H9 (cell line): ENCODE measurements at regions not wholly inside any gene's neighbourhood (a gene's known extent, or its start where the extent isn't known, plus 50 kb on each side); places are given as distances from the start of the nearest gene placed in this dataset.

Experiments
- DNase-seq: peaks from one replicate; pipeline ENCODE4 v3.0.0-alpha.2; 2017
- H2AFZ ChIP-seq: one replicate; pipeline ENCODE4 v1.6.1; 2013; ENCODE audit warnings: mild to moderate bottlenecking, low read length, control low read depth, moderate library complexity
- H2AK5ac ChIP-seq: 2 replicates; pipeline ENCODE4 v1.6.1; 2013; ENCODE audit warnings: low read length, control low read depth, mixed read lengths; ENCODE audit not compliant: insufficient read length
- H2BK120ac ChIP-seq: one replicate; pipeline ENCODE4 v1.6.1; 2013; ENCODE audit warnings: low read depth, mild to moderate bottlenecking, low read length, control low read depth, inconsistent platforms; ENCODE audit not compliant: poor library complexity, severe bottlenecking
- H2BK12ac ChIP-seq: 2 replicates; pipeline ENCODE4 v1.6.1; 2013; ENCODE audit warnings: low read length, control low read depth, mixed read lengths, low read depth; ENCODE audit not compliant: insufficient read length
- H2BK15ac ChIP-seq: 2 replicates; pipeline ENCODE4 v1.6.1; 2013; ENCODE audit warnings: low read depth, low read length, control low read depth
- H2BK20ac ChIP-seq: one replicate; pipeline ENCODE4 v1.6.1; 2013; ENCODE audit warnings: low read depth, mild to moderate bottlenecking, low read length, control low read depth, inconsistent platforms; ENCODE audit not compliant: poor library complexity, severe bottlenecking
- H2BK5ac ChIP-seq: 2 replicates; pipeline ENCODE4 v1.6.1; 2013; ENCODE audit warnings: low read length, control low read depth, mixed read lengths; ENCODE audit not compliant: insufficient read length
- H3K14ac ChIP-seq: 2 replicates; pipeline ENCODE4 v1.6.1; 2013; ENCODE audit warnings: low read length, control low read depth; ENCODE audit not compliant: insufficient read depth
- H3K18ac ChIP-seq: 2 replicates; pipeline ENCODE4 v1.6.1; 2013; ENCODE audit warnings: low read depth, mild to moderate bottlenecking, mixed read lengths, low read length, control low read depth; ENCODE audit not compliant: insufficient read length
- H3K23ac ChIP-seq: 2 replicates; pipeline ENCODE4 v1.6.1; 2013; ENCODE audit warnings: low read length, control low read depth, mixed read lengths, low read depth; ENCODE audit not compliant: insufficient read length
- H3K23me2 ChIP-seq: 2 replicates; pipeline ENCODE4 v1.6.1; 2013; ENCODE audit warnings: low read depth, mild to moderate bottlenecking, mixed read lengths, low read length, control low read depth; ENCODE audit not compliant: insufficient read length, poor library complexity, severe bottlenecking
- H3K27ac ChIP-seq: 2 replicates; pipeline ENCODE4 v1.5.1; 2013; ENCODE audit warnings: low read length, control low read depth, mixed read lengths, low read depth; ENCODE audit not compliant: insufficient read length
- H3K27me3 ChIP-seq: 2 replicates; pipeline ENCODE4 v1.6.1; 2013; ENCODE audit warnings: low read length, control low read depth, inconsistent platforms; ENCODE audit not compliant: insufficient read depth
- H3K4ac ChIP-seq: 2 replicates; pipeline ENCODE4 v1.6.1; 2013; ENCODE audit warnings: low read depth, mild to moderate bottlenecking, control low read depth, inconsistent platforms, low read length, moderate library complexity
- H3K4me1 ChIP-seq: 2 replicates; pipeline ENCODE4 v1.6.1; 2013; ENCODE audit warnings: low read length, control low read depth, inconsistent platforms; ENCODE audit not compliant: insufficient read depth
- H3K4me2 ChIP-seq: 2 replicates; pipeline ENCODE4 v1.6.1; 2013; ENCODE audit warnings: low read length, control low read depth, mixed read lengths; ENCODE audit not compliant: insufficient read length, insufficient read depth
- H3K56ac ChIP-seq: 2 replicates; pipeline ENCODE4 v1.6.1; 2013; ENCODE audit warnings: low read depth, mild to moderate bottlenecking, mixed read lengths, low read length, control low read depth; ENCODE audit not compliant: insufficient read length
- H3K79me1 ChIP-seq: 2 replicates; pipeline ENCODE4 v1.6.1; 2013; ENCODE audit warnings: low read depth, mild to moderate bottlenecking, moderate library complexity, low read length, control low read depth, inconsistent platforms; ENCODE audit not compliant: insufficient read depth, poor library complexity, severe bottlenecking
- H3K79me2 ChIP-seq: 2 replicates; pipeline ENCODE4 v1.6.1; 2013; ENCODE audit warnings: low read length, control low read depth, inconsistent platforms; ENCODE audit not compliant: insufficient read depth
- H3K9ac ChIP-seq: 2 replicates; pipeline ENCODE4 v1.6.1; 2013; ENCODE audit warnings: low read length, control low read depth, mixed read lengths; ENCODE audit not compliant: insufficient read length; ENCODE audit errors: extremely low read depth
- H3K9me3 ChIP-seq: one replicate; pipeline ENCODE4 v1.6.1; 2013; ENCODE audit warnings: low read depth, low read length, inconsistent platforms; ENCODE audit not compliant: control insufficient read depth
- H3T11ph ChIP-seq: one replicate; pipeline ENCODE4 v1.6.1; 2013; ENCODE audit warnings: mild to moderate bottlenecking, low read length, control low read depth, inconsistent platforms
- H4K20me1 ChIP-seq: one replicate; pipeline ENCODE4 v1.6.1; 2013; ENCODE audit not compliant: control insufficient read depth, insufficient read length, insufficient read depth
- H4K5ac ChIP-seq: 2 replicates; pipeline ENCODE4 v1.6.1; 2013; ENCODE audit warnings: low read depth, mild to moderate bottlenecking, mixed read lengths, low read length, control low read depth; ENCODE audit not compliant: insufficient read length
- H4K8ac ChIP-seq: replicated peaks from 2 replicates; pipeline ENCODE4 v1.6.1; 2013; ENCODE audit warnings: low read length, control low read depth, mixed read lengths, low read depth; ENCODE audit not compliant: insufficient read length
- H4K91ac ChIP-seq: 2 replicates; pipeline ENCODE4 v1.6.1; 2013; ENCODE audit warnings: low read depth, mild to moderate bottlenecking, moderate library complexity, mixed read lengths, low read length, control low read depth; ENCODE audit not compliant: insufficient read length
- H3K27ac Mint-ChIP-seq, 3 experiments: 2 replicates in 2 of 3; 3 replicates in 1 of 3; pipeline ENCODE4 v1.8.0; 2020 to 2021; ENCODE audit warnings: mixed read lengths in 3 of 3, mild to moderate bottlenecking in 1 of 3, moderate library complexity in 1 of 3
- H3K27me3 Mint-ChIP-seq: 2 replicates; pipeline ENCODE4 v1.8.0; 2021; ENCODE audit warnings: low read depth, mild to moderate bottlenecking, moderate library complexity, mixed read lengths
- H3K36me3 Mint-ChIP-seq, 3 experiments: 2 replicates in 2 of 3; 3 replicates in 1 of 3; pipeline ENCODE4 v1.8.0; 2020 to 2021; ENCODE audit warnings: low read depth in 3 of 3, mixed read lengths in 3 of 3; ENCODE audit not compliant: insufficient read depth in 1 of 3
- H3K4me1 Mint-ChIP-seq, 2 experiments: 2 replicates each; pipeline ENCODE4 v1.8.0; 2020; ENCODE audit warnings: mixed read lengths in 2 of 2
- H3K4me3 Mint-ChIP-seq, 2 experiments: 2 replicates in 1 of 2; 3 replicates in 1 of 2; pipeline ENCODE4 v1.8.0; 2020 to 2021; ENCODE audit warnings: mild to moderate bottlenecking in 2 of 2, mixed read lengths in 2 of 2, moderate library complexity in 1 of 2
- H3K9me3 Mint-ChIP-seq, 2 experiments: 2 replicates in 1 of 2; 3 replicates in 1 of 2; pipeline ENCODE4 v1.8.0; 2020; ENCODE audit warnings: mild to moderate bottlenecking in 2 of 2, mixed read lengths in 2 of 2, moderate library complexity in 1 of 2
- WGBS: extraction: QIAGEN DNeasy Blood & Tissue Kit; methylation state at CpG from one replicate; pipeline ENCODE4 v1.1.7; 2013; ENCODE audit warnings: missing lambda C conversion rate, low lambda C conversion rate, mixed read lengths; ENCODE audit not compliant: insufficient read length; ENCODE audit errors: extremely low coverage; 5-methylcytosine and 5-hydroxymethylcytosine counted together
- TF ChIP-seq, protein P1 (sequence below): fragments of 200-600 bp; sonication (generic); conservative IDR thresholded peaks from 3 replicates; pipeline ENCODE4 v1.8.0; 2021; ENCODE audit warnings: antibody characterized with exemption, mild to moderate bottlenecking

DNA sequence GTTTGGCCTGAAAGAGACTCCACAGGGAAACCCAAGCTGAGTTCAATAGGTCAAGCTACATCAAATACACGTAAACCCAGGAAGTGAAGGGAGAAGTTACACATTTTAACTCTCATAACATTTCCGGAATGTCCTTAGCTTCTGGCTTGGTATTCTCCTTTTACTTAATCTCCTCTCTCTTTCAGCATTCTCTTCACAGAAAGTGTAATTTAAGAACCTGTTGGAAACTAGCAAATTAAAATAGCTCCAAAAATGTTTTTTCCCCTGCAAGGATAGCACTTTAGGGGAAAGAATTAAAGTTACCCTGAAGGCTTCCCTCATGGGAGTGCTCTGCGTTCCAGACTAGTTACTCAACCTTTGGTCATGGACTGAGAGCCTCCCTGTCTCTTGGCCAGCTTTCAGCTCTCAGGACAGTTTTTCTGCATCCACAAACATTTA, 292.7 kb upstream of the TARS1 start:
- H2BK12ac ChIP-seq, result no peak overlapping the region
- H3K18ac ChIP-seq, result no peak overlapping the region
- no peak overlapping the region for H4K5ac ChIP-seq
- no peaks in the 10 kb centered on the region; a peak in 1 of 5 replicates for H3K9me3 Mint-ChIP-seq
- H2BK120ac ChIP-seq, result no peak overlapping the region
- no peaks in the 10 kb centered on the region for H3K27me3 ChIP-seq
- H4K8ac ChIP-seq, result no peak overlapping the region
- H3K4me2 ChIP-seq, result no peak overlapping the region
- H3K79me2 ChIP-seq, result no peaks in the 10 kb centered on the region
- no peak overlapping the region for H3T11ph ChIP-seq
- no peaks in the 10 kb centered on the region for H3K9me3 ChIP-seq
- no peak overlapping the region for H3K27ac ChIP-seq
- WGBS, result no CpG with 5 or more reads among the region's 3 CpGs
- no peak overlapping the region for H3K4ac ChIP-seq
- H2BK20ac ChIP-seq, result no peak overlapping the region
- no peak overlapping the region for H3K9ac ChIP-seq
- H2AK5ac ChIP-seq, result no peak overlapping the region
- no peak overlapping the region for H4K91ac ChIP-seq
- H3K23ac ChIP-seq, result no peak overlapping the region
- no peak overlapping the region for H3K4me3 Mint-ChIP-seq
- no peak overlapping the region for H3K27ac Mint-ChIP-seq
- H3K79me1 ChIP-seq, result no peaks in the 10 kb centered on the region
- no peak overlapping the region for H2AFZ ChIP-seq
- H3K4me1 Mint-ChIP-seq, result no peaks in the 10 kb centered on the region
- no peaks in the 10 kb centered on the region for H3K4me1 ChIP-seq
- H3K56ac ChIP-seq, result no peak overlapping the region
- peak overlapping the region; percentile 57; the same call in 1 of the 2 replicates for H3K14ac ChIP-seq
- H2BK15ac ChIP-seq, result no peak overlapping the region
- no peaks in the 10 kb centered on the region for H4K20me1 ChIP-seq
- TF ChIP-seq, protein P1, sequence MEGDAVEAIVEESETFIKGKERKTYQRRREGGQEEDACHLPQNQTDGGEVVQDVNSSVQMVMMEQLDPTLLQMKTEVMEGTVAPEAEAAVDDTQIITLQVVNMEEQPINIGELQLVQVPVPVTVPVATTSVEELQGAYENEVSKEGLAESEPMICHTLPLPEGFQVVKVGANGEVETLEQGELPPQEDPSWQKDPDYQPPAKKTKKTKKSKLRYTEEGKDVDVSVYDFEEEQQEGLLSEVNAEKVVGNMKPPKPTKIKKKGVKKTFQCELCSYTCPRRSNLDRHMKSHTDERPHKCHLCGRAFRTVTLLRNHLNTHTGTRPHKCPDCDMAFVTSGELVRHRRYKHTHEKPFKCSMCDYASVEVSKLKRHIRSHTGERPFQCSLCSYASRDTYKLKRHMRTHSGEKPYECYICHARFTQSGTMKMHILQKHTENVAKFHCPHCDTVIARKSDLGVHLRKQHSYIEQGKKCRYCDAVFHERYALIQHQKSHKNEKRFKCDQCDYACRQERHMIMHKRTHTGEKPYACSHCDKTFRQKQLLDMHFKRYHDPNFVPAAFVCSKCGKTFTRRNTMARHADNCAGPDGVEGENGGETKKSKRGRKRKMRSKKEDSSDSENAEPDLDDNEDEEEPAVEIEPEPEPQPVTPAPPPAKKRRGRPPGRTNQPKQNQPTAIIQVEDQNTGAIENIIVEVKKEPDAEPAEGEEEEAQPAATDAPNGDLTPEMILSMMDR, result no peak
- H3K23me2 ChIP-seq, result no peaks in the 10 kb centered on the region
- H3K36me3 Mint-ChIP-seq, result no peaks in the 10 kb centered on the region
- H3K27me3 Mint-ChIP-seq, result no peaks in the 10 kb centered on the region
- no peak for DNase-seq
- H2BK5ac ChIP-seq, result no peak overlapping the region
